ENCODE measurements at regions not wholly inside any gene's neighbourhood (a gene's known extent, or its start where the extent isn't known, plus 50 kb on each side); places are given as distances from the start of the nearest gene placed in this dataset.

- H3K4me1 Mint-ChIP-seq, result peaks cover 1% of the 10 kb centered on the region
- POLR2A ChIA-PET, result no interaction called here
- CTCF ChIA-PET, result no interaction called here
- no peak overlapping the region for H3K4me3 Mint-ChIP-seq
- no peak for DNase-seq
- no peaks in the 10 kb centered on the region for H3K9me3 Mint-ChIP-seq
- no peaks in the 10 kb centered on the region for H3K36me3 Mint-ChIP-seq (ENCODE audit: low read depth)
- H3K27ac Mint-ChIP-seq, result no peak overlapping the region
- H3K27me3 Mint-ChIP-seq, result peaks cover 8% of the 10 kb centered on the region
Measured at GRCh38 chr7:94054130-94054529, 50.0 kb upstream of the BET1 start.

- no peak for DNase-seq
- Mint-ChIP-seq H3K36me3 (ENCODE audit: low read depth) (no peaks in the 10 kb centered on the region), H3K4me3 (no peak overlapping the region), H3K27ac (no peak overlapping the region), H3K27me3 (peaks cover 11% of the 10 kb centered on the region), H3K4me1 (peaks cover 2% of the 10 kb centered on the region), H3K9me3 (no peaks in the 10 kb centered on the region)
- POLR2A ChIA-PET, result no interaction called here
- CTCF ChIA-PET, result no interaction called here
Measured at GRCh38 chr7:94055963-94056362, 51.8 kb upstream of the BET1 start.

DNA sequence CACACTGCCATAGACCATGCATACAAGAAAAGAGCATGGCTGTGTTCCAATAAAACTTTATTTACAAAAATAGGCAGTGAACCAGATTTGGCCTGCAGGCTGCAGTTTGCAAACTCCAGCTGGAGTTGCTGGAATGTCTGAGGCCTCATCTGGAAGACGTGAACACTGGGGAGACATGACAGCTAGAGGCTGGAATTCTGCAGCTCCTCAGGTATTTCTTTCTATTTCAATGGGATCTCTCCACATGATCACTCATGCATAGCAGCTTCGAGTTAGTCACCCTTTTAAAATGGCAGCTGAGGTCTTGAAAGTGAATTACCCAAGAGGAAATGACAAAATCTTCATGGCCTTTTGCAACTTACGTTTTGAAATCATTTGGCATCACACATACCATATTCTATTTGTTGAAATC lies 52.6 kb upstream of the BET1 start:
- CTCF ChIA-PET, result no interaction called here
- H3K4me1 Mint-ChIP-seq, result peaks cover 2% of the 10 kb centered on the region
- H3K27ac Mint-ChIP-seq, result no peak overlapping the region
- no peak for DNase-seq
- H3K36me3 Mint-ChIP-seq (ENCODE audit: low read depth), result no peaks in the 10 kb centered on the region
- H3K4me3 Mint-ChIP-seq, result no peak overlapping the region
- H3K9me3 Mint-ChIP-seq, result no peaks in the 10 kb centered on the region
- H3K27me3 Mint-ChIP-seq, result peaks cover 8% of the 10 kb centered on the region
- POLR2A ChIA-PET, result no interaction called here

- DNase-seq, result no peak
Measured at GRCh38 chr7:94057955-94058354, 53.8 kb upstream of the BET1 start.

DNA sequence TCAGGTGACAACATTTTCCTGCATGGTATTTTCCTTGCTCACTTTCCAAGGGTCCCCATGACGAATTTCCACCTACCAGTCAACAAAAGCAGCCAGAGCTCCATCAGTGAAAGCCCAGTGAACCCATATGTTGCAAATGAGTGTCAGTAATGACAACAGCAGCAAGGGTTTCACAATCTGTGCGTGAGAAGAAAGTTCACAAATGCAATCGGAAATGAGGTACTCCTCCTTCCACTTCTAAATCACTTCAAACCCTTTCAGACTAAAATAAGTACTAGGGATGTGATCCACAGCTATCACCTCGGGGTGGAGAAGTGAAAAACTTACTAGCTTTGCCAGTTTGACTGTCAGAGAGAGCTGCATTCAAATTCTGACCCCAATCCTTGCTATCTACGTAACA lies 55.6 kb upstream of the BET1 start:
- H3K27me3 Mint-ChIP-seq, result peaks cover 21% of the 10 kb centered on the region
- H3K36me3 Mint-ChIP-seq (ENCODE audit: low read depth), result no peaks in the 10 kb centered on the region
- POLR2A ChIA-PET, result no interaction called here
- CTCF ChIA-PET, result no interaction called here
- H3K27ac Mint-ChIP-seq, result no peak overlapping the region
- H3K4me3 Mint-ChIP-seq, result no peak overlapping the region
- H3K4me1 Mint-ChIP-seq, result peaks cover 9% of the 10 kb centered on the region
- no peaks in the 10 kb centered on the region for H3K9me3 Mint-ChIP-seq
- no peak for DNase-seq

More at GRCh38 chr7:94057955-94058354, 53.8 kb upstream of the BET1 start:
- ChIA-PET POLR2A (no interaction called here), CTCF (no interaction called here)
- peaks cover 14% of the 10 kb centered on the region for H3K27me3 Mint-ChIP-seq
- H3K4me3 Mint-ChIP-seq, result no peak overlapping the region
- H3K27ac Mint-ChIP-seq, result no peak overlapping the region
- H3K9me3 Mint-ChIP-seq, result no peaks in the 10 kb centered on the region
- H3K36me3 Mint-ChIP-seq (ENCODE audit: low read depth), result no peaks in the 10 kb centered on the region
- peaks cover 4% of the 10 kb centered on the region for H3K4me1 Mint-ChIP-seq

GRCh38 chr7:94060752-94061151 lies 56.6 kb upstream of the BET1 start:
- Mint-ChIP-seq H3K4me3 (no peak overlapping the region), H3K27me3 (peaks cover 21% of the 10 kb centered on the region), H3K36me3 (ENCODE audit: low read depth) (no peaks in the 10 kb centered on the region), H3K27ac (no peak overlapping the region), H3K4me1 (peaks cover 14% of the 10 kb centered on the region), H3K9me3 (no peaks in the 10 kb centered on the region)
- no peak for DNase-seq
- ChIA-PET CTCF (no interaction called here), POLR2A (no interaction called here)

- CTCF ChIA-PET, result no interaction called here
- H3K4me3 Mint-ChIP-seq, result no peak overlapping the region
- no peak overlapping the region for H3K27ac Mint-ChIP-seq
- POLR2A ChIA-PET, result no interaction called here
- no peak for DNase-seq
- H3K27me3 Mint-ChIP-seq, result peaks cover 25% of the 10 kb centered on the region
- peaks cover 14% of the 10 kb centered on the region for H3K4me1 Mint-ChIP-seq
- no peaks in the 10 kb centered on the region for H3K9me3 Mint-ChIP-seq
- H3K36me3 Mint-ChIP-seq (ENCODE audit: low read depth), result no peaks in the 10 kb centered on the region
Measured at GRCh38 chr7:94061326-94061725, 57.2 kb upstream of the BET1 start.

- no peak overlapping the region for H3K4me3 Mint-ChIP-seq
- no peak overlapping the region for H3K27ac Mint-ChIP-seq
- no peaks in the 10 kb centered on the region for H3K36me3 Mint-ChIP-seq (ENCODE audit: low read depth)
- ChIA-PET CTCF (no interaction called here), POLR2A (no interaction called here)
- peaks cover 27% of the 10 kb centered on the region for H3K27me3 Mint-ChIP-seq
- no peak for DNase-seq
- peaks cover 14% of the 10 kb centered on the region for H3K4me1 Mint-ChIP-seq
- no peaks in the 10 kb centered on the region for H3K9me3 Mint-ChIP-seq
Measured at GRCh38 chr7:94062372-94062771, 58.2 kb upstream of the BET1 start.

DNA sequence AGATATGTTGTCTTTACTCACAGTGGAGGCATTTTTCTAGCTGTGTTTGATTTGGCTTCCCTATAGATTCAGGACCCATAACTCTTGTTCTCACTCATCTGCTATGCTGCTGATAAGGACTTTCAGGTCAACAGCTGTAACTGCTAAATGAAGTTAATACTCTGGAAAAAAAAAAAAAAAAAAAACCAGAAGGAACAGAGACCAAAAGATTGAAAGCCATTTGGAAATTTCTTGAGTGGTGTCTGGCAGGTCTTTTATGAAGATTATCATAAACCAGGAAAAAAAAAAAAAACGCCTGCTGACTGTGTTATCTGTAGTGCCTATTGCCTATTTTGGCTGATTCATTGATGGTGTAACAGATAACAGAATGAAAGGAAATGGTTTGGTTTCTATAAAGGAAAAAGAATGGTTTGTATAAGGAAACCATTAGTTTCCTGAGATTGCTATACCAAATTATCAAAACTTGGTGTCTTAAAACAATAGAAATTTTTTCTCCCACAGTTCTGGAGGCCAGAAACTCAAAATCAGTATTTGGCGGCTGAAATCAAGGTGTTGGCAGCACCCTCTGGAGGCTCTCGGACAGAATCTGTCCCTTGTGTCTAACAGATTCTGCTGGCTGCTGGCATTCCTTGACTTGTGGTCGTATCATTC lies 60.5 kb upstream of the BET1 start:
- Mint-ChIP-seq H3K27me3 (peaks cover 27% of the 10 kb centered on the region), H3K36me3 (ENCODE audit: low read depth) (no peaks in the 10 kb centered on the region), H3K4me1 (peaks cover 14% of the 10 kb centered on the region), H3K4me3 (no peak overlapping the region), H3K27ac (no peak overlapping the region), H3K9me3 (no peaks in the 10 kb centered on the region)
- POLR2A ChIA-PET, result no interaction called here
- CTCF ChIA-PET, result no interaction called here
- no peak for DNase-seq

DNA sequence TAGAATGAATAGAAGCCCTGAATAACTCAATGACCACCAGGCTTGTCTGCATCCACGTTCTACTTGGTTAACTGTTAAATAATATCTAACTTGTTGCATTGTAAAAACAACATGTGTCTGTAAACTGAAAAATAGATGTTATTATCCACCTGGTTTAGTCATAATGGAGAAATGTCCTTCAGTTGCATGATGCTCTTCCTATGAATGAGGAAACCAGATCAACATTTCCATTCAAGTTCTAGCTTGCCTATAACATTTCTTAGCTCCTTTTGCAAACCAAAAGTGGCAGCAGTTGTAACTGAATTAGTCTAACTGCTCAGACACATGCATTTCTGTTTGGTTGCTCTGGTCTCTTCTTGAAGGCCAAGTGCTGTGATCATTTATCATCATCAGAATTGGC lies 62.9 kb upstream of the BET1 start:
- POLR2A ChIA-PET, result no interaction called here
- no peaks in the 10 kb centered on the region for H3K9me3 Mint-ChIP-seq

GRCh38 chr7:94067506-94067905 lies 63.4 kb upstream of the BET1 start:
- DNase-seq, result no peak
- H3K4me3 Mint-ChIP-seq, result no peak overlapping the region
- H3K36me3 Mint-ChIP-seq (ENCODE audit: low read depth), result no peaks in the 10 kb centered on the region
- H3K27me3 Mint-ChIP-seq, result peaks cover 19% of the 10 kb centered on the region
- no peaks in the 10 kb centered on the region for H3K9me3 Mint-ChIP-seq
- peaks cover 10% of the 10 kb centered on the region for H3K4me1 Mint-ChIP-seq
- POLR2A ChIA-PET, result no interaction called here
- CTCF ChIA-PET, result interaction anchor here (0.7 kb wide), 1 partner anchor 30 kb away, joined by 3 read pairs; no protein-coding TSS in a partner anchor
- H3K27ac Mint-ChIP-seq, result no peak overlapping the region

More for the DNA sequence above, 62.9 kb upstream of the BET1 start:
- DNase-seq, result no peak
- H3K4me1 Mint-ChIP-seq, result peaks cover 12% of the 10 kb centered on the region
- no peak overlapping the region for H3K27ac Mint-ChIP-seq
- no peaks in the 10 kb centered on the region for H3K36me3 Mint-ChIP-seq (ENCODE audit: low read depth)
- no peak overlapping the region for H3K4me3 Mint-ChIP-seq
- CTCF ChIA-PET, result interaction anchor here (0.7 kb wide), 1 partner anchor 30 kb away, joined by 3 read pairs; no protein-coding TSS in a partner anchor
- H3K27me3 Mint-ChIP-seq, result peaks cover 22% of the 10 kb centered on the region

- no peaks in the 10 kb centered on the region for H3K36me3 Mint-ChIP-seq (ENCODE audit: low read depth)
- H3K27me3 Mint-ChIP-seq, result peaks cover 12% of the 10 kb centered on the region
- POLR2A ChIA-PET, result no interaction called here
Measured at GRCh38 chr7:94069162-94069739, 65.1 kb upstream of the BET1 start.

DNA sequence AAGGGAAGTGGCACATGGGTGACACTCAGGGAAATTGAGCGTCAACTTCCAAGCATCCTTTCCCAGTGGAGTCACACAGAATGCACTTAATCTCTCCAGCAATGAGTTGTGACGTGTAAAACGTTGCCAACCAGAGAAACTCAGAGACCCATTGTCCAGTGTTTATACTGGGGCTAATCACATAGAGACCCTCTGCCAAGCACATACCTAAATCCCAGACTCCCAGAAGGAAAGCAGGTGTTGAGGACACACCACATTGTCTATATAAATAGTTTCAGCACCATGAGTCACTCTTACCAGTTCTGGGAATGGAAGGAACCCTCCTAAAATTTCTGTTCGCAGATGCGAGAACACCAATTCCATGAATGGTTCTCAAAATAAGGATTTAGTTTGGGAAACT lies 76.4 kb upstream of the BET1 start:
- no peak for DNase-seq
- Mint-ChIP-seq H3K9me3 (no peaks in the 10 kb centered on the region), H3K27ac (no peak overlapping the region), H3K27me3 (peaks cover 20% of the 10 kb centered on the region), H3K4me3 (no peak overlapping the region), H3K4me1 (no peaks in the 10 kb centered on the region), H3K36me3 (ENCODE audit: low read depth) (no peaks in the 10 kb centered on the region)
- POLR2A ChIA-PET, result no interaction called here
- CTCF ChIA-PET, result no interaction called here

More at GRCh38 chr7:94069162-94069739, 65.1 kb upstream of the BET1 start:
- H3K4me3 Mint-ChIP-seq, result no peak overlapping the region
- CTCF ChIA-PET, result no interaction called here
- no peak for DNase-seq
- H3K9me3 Mint-ChIP-seq, result no peaks in the 10 kb centered on the region
- peaks cover 10% of the 10 kb centered on the region for H3K4me1 Mint-ChIP-seq
- no peak overlapping the region for H3K27ac Mint-ChIP-seq

DNA sequence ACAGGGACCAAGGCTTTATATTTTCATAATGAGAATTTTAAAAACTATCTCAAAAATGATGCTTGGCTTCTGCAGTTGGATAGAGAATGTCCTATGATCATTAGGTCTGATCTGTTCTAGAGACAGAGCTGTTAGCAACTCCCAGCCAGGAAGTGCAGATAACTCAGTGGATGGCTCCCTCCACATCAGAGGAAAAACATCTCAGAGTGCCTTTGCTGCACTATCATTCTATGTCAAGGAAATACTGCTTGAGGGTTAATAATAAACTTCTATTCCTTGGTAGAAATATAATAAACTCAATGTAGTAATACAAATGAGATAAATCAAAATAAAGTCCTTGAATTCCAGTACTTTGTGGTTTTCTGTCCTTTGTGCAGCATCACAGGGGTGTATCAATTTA lies 78.0 kb upstream of the BET1 start:
- Mint-ChIP-seq H3K36me3 (ENCODE audit: low read depth) (no peaks in the 10 kb centered on the region), H3K27ac (no peak overlapping the region), H3K27me3 (peaks cover 20% of the 10 kb centered on the region), H3K9me3 (no peaks in the 10 kb centered on the region), H3K4me3 (no peak overlapping the region), H3K4me1 (no peaks in the 10 kb centered on the region)
- ChIA-PET CTCF (interaction anchor here (0.6 kb wide), 1 partner anchor 840 kb away, joined by 3 read pairs; no protein-coding TSS in a partner anchor), POLR2A (no interaction called here)
- DNase-seq, result no peak

Measured in activated CD4-positive, alpha-beta T cell treated with anti-CD3 and anti-CD28 coated beads, Interleukin-2, amount 10 ng/mL, durations not matched to agents 7 days and 5 days (primary cell).